Thyroid gland (tissue), 4 donors: ENCODE measurements at regions not wholly inside any gene's neighbourhood (a gene's known extent, or its start where the extent isn't known, plus 50 kb on each side); places are given as distances from the start of the nearest gene placed in this dataset.

Experiments used
- DNase-seq, 2 donors: peaks; one replicate each; pipeline ENCODE4 v3.0.0-alpha.2; 2019
- H3K27ac ChIP-seq, 3 donors: fragments of 200-600 bp; sonication (generic); 1 replicate in 2 of 3; 2 replicates in 1 of 3; pipeline ENCODE4 v1.5.1; 2016 to 2019; ENCODE audit warnings: mild to moderate bottlenecking in 1 of 3, moderate library complexity in 1 of 3
- H3K27me3 ChIP-seq: fragments of 200-600 bp; sonication (generic); one replicate; pipeline ENCODE4 v1.5.1; 2019
- H3K36me3 ChIP-seq, 2 donors: fragments of 200-600 bp; sonication (generic); one replicate each; pipeline ENCODE4 v1.5.1; 2016 to 2019
- H3K4me1 ChIP-seq, 2 donors: fragments of 200-600 bp; sonication (generic); one replicate each; pipeline ENCODE4 v1.5.1; 2017 to 2019
- H3K4me3 ChIP-seq, 3 donors: fragments of 200-600 bp; sonication (generic); replicated peaks in 1 of 3; 1 replicate in 2 of 3; 2 replicates in 1 of 3; pipeline ENCODE4 v1.5.1; 2016; ENCODE audit warnings: mild to moderate bottlenecking in 1 of 3
- H3K9me3 ChIP-seq: fragments of 200-600 bp; sonication (generic); one replicate; pipeline ENCODE4 v1.5.1; 2017
- CTCF ChIP-seq, 6 experiments: fragments of 200-600 bp in 3 of 6; fragments of 450-650 bp in 3 of 6; sonication (generic) in 3 of 6; IDR thresholded peaks; one replicate each; pipeline ENCODE4 v1.5.1; 2016 to 2019; ENCODE audit warnings: antibody characterized with exemption in 6 of 6, mild to moderate bottlenecking in 2 of 6, inconsistent platforms in 1 of 6, moderate library complexity in 1 of 6
- POLR2A ChIP-seq, 2 donors: fragments of 450-650 bp; IDR thresholded peaks; one replicate each; pipeline ENCODE4 v1.6.1; 2017; ENCODE audit warnings: antibody characterized with exemption in 2 of 2, mild to moderate bottlenecking in 2 of 2, moderate library complexity in 1 of 2
- WGBS, 2 donors: methylation state at CpG; one replicate each; pipeline ENCODE4 v1.1.5; 2017; 5-methylcytosine and 5-hydroxymethylcytosine counted together
- intact Hi-C: fragments of 100-400 bp; cut with DNase I; formaldehyde crosslinking; loops from one replicate; pipeline ENCODE4 v1.15.1; 2023

DNA sequence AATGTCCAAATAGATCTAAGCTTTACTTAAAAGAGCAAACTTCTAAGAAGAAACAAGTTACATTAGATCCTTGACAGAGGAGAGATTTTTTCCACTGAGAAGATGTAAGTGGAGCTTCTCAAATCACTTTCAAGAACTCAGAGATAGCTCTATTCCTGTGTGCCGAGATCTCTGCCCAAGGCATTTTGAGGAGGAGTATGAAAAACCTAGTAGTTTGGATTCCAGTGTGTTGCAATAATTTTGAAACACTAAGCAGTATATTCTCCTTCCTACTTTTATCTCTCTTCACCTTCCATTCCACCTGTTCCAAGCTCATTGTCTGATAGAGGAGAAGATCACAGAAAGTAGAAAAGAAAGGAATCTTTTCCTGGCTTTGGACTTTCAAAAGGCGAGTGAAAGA is 192.0 kb upstream of the TANK start:
- H3K4me3 ChIP-seq: no peak overlapping the region
- TF ChIP-seq POLR2A (IDR thresholded peaks at IDR 0.05) (no peak), CTCF (IDR thresholded peaks at IDR 0.05) (no peak)
- H3K36me3 ChIP-seq: no peaks in the 10 kb centered on the region
- DNase-seq: no peak
- no peaks in the 10 kb centered on the region for H3K9me3 ChIP-seq
- intact Hi-C loops: no loop called here
- H3K4me1 ChIP-seq: peaks cover 0 to 11% of the 10 kb centered on the region in 2 donors
- no peaks in the 10 kb centered on the region for H3K27me3 ChIP-seq
- no peak overlapping the region for H3K27ac ChIP-seq
- WGBS, 2 donors: 46 to 48% methylated on average over 2 of the region's 2 CpGs

DNA sequence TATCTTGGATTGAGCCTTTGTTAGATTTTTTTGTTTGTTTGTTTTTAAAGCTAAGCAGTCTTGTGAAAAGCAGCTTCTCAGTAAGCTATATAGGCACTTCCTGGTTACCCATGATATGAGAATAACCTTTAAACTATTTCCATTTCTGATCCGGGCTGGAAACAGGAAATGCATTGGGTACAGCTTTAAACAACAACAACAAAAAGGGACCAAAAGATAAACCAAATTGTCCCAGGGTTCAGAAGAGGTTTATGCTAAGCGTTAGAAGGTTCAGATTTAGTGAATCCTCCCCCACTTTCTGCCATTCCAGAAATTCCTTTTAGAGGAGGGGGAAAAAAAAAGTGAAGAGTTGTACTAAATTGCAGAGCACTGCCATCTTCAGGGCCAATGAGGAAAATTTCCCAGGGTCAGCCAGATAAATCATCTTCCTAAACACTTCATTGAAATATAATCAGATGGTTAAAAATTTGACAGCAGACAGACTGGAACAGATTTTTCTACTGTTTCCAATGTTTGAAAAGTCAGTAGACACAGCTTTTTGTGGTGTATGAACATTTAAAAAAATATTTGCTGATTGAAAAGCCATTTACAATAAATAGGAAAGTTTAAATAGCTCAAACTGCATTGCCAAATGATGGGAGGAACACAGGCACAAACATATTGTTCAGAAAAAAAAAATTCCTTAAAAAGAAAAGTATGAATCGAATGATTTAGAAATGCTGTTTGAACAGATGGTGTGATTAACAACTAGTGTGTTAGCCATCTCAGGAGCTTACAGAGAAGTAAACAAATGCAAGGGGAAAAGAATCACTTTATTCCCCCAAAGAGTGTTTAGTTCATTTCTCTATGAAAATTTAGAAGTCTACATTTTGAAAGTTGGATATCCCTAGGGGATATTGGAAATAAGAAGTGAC is 189.9 kb upstream of the TANK start:
- peak overlapping the region; percentile 76 to 85 (median 80) for H3K27ac ChIP-seq
- peaks cover 0 to 9% of the 10 kb centered on the region in 2 donors for H3K4me1 ChIP-seq
- intact Hi-C loops: loop anchor here (10.0 kb wide), 1 partner anchor 866 kb away; no protein-coding TSS in a partner anchor
- peak; percentile 41 to 94 (median 77) for TF ChIP-seq CTCF (IDR thresholded peaks at IDR 0.05)
- TF ChIP-seq POLR2A (IDR thresholded peaks at IDR 0.05): no peak
- H3K9me3 ChIP-seq: no peaks in the 10 kb centered on the region
- no peak overlapping the region for H3K4me3 ChIP-seq
- peak; percentile 49 to 56 for DNase-seq
- 5 to 8% methylated on average over 3 of the region's 3 CpGs for WGBS, 2 donors
- no peaks in the 10 kb centered on the region for H3K36me3 ChIP-seq
- H3K27me3 ChIP-seq: no peaks in the 10 kb centered on the region

DNA sequence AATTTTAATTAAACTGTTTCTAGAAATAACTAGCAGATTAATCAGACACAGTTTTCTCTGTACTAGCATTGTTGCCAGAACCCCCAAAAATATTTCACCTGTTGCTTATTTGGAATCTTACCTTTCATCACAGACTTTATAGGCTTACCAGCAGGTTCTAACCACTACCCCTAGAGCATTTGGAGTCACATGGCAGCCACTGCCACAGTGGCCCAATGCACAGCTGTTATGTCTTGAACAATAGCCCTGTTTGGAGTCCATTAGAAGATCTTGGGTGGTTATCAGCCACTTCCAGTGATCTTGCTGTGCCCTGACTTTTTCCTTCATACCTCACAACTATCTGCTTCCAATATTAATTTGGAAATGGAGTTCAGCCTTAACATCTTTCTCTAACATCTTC is 186.2 kb upstream of the TANK start:
- Histone ChIP-seq H3K4me3 (no peak overlapping the region), H3K36me3 (no peaks in the 10 kb centered on the region), H3K27me3 (no peaks in the 10 kb centered on the region), H3K9me3 (no peaks in the 10 kb centered on the region), H3K4me1 (no peaks in the 10 kb centered on the region), H3K27ac (no peak overlapping the region)
- TF ChIP-seq POLR2A (IDR thresholded peaks at IDR 0.05): no peak
- TF ChIP-seq CTCF (IDR thresholded peaks at IDR 0.05): no peak
- intact Hi-C loops: loop anchor here (10.0 kb wide), 1 partner anchor 869 kb away; no protein-coding TSS in a partner anchor
- DNase-seq: no peak

GRCh38 chr2:160974803-160975202 is 185.4 kb upstream of the TANK start:
- H3K27me3 ChIP-seq: no peaks in the 10 kb centered on the region
- WGBS, 2 donors: 73 to 74% methylated on average over 4 of the region's 4 CpGs
- no peaks in the 10 kb centered on the region for H3K4me1 ChIP-seq
- H3K27ac ChIP-seq: no peak overlapping the region
- H3K4me3 ChIP-seq: no peak overlapping the region
- intact Hi-C loops: loop anchor here (10.0 kb wide), 1 partner anchor 870 kb away; no protein-coding TSS in a partner anchor
- no peaks in the 10 kb centered on the region for H3K36me3 ChIP-seq
- DNase-seq: no peak
- no peaks in the 10 kb centered on the region for H3K9me3 ChIP-seq
- TF ChIP-seq POLR2A (IDR thresholded peaks at IDR 0.05): no peak
- TF ChIP-seq CTCF (IDR thresholded peaks at IDR 0.05): no peak

DNA sequence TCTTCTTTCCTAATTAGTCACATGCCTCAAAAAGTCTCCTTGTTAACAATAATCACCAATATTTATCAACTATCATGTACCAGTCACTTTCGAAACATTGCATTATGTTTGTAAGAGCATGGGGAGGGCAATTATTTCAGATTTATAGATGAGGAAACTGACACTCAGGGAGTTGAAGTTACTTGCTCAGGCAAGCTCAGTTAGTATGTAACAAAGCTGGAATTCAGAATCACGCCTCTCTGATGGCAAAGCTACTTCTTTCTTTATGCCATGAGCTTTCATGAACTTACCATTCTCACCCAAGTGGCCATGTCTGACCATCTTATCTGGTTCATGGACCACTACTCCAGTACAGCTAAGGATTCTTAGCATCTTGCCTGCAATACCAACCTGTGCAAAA is 183.4 kb upstream of the TANK start:
- WGBS, 2 donors: 94 to 98% methylated on average over 2 of the region's 2 CpGs
- intact Hi-C loops: loop anchor here (10.0 kb wide), 1 partner anchor 872 kb away; no protein-coding TSS in a partner anchor

More for the DNA sequence above, 183.4 kb upstream of the TANK start:
- no peaks in the 10 kb centered on the region for H3K9me3 ChIP-seq
- no peaks in the 10 kb centered on the region for H3K27me3 ChIP-seq
- TF ChIP-seq POLR2A (IDR thresholded peaks at IDR 0.05) (no peak), CTCF (IDR thresholded peaks at IDR 0.05) (no peak)
- no peak overlapping the region for H3K4me3 ChIP-seq
- no peaks in the 10 kb centered on the region for H3K4me1 ChIP-seq
- H3K36me3 ChIP-seq: no peaks in the 10 kb centered on the region
- H3K27ac ChIP-seq: no peak overlapping the region
- DNase-seq: no peak
